ENCODE measurements at regions not wholly inside any gene's neighbourhood (a gene's known extent, or its start where the extent isn't known, plus 50 kb on each side); places are given as distances from the start of the nearest gene placed in this dataset.

- Histone ChIP-seq H2BK5ac (ENCODE audit: insufficient read length, low read length) (no peak overlapping the region), H2AFZ (ENCODE audit: low read length) (no peak overlapping the region), H2BK15ac (ENCODE audit: low read depth, low read length) (no peak overlapping the region), H3K79me2 (ENCODE audit: insufficient read depth, low read length) (no peaks in the 10 kb centered on the region), H3K14ac (ENCODE audit: insufficient read depth, low read length) (no peak overlapping the region), H2BK20ac (ENCODE audit: low read depth, low read length, poor library complexity, severe bottlenecking) (no peak overlapping the region), H3K18ac (ENCODE audit: insufficient read length, low read depth, low read length) (no peak overlapping the region), H3K27me3 (ENCODE audit: insufficient read depth, low read length) (no peaks in the 10 kb centered on the region), H2BK120ac (ENCODE audit: low read depth, low read length, poor library complexity, severe bottlenecking) (no peak overlapping the region), H4K8ac (replicated peaks; ENCODE audit: insufficient read length, low read depth, low read length) (no peak overlapping the region), H3K23me2 (ENCODE audit: insufficient read length, low read depth, low read length, poor library complexity, severe bottlenecking) (no peaks in the 10 kb centered on the region), H3K79me1 (ENCODE audit: insufficient read depth, low read depth, low read length, poor library complexity, severe bottlenecking) (no peaks in the 10 kb centered on the region), H3K4me2 (ENCODE audit: insufficient read depth, insufficient read length, low read length) (no peak overlapping the region), H3K9me3 (ENCODE audit: control insufficient read depth, low read depth, low read length) (no peaks in the 10 kb centered on the region), H3K23ac (ENCODE audit: insufficient read length, low read depth, low read length) (no peak overlapping the region), H3K56ac (ENCODE audit: insufficient read length, low read depth, low read length) (no peak overlapping the region), H3K27ac (ENCODE audit: insufficient read length, low read depth, low read length) (no peak overlapping the region), H4K91ac (ENCODE audit: insufficient read length, low read depth, low read length) (no peak overlapping the region), H4K5ac (ENCODE audit: insufficient read length, low read depth, low read length) (no peak overlapping the region), H2BK12ac (ENCODE audit: insufficient read length, low read depth, low read length) (no peak overlapping the region), H3K4me1 (ENCODE audit: insufficient read depth, low read length) (no peaks in the 10 kb centered on the region), H4K20me1 (ENCODE audit: control insufficient read depth, insufficient read depth, insufficient read length) (peaks cover 3% of the 10 kb centered on the region), H3K4ac (ENCODE audit: low read depth, low read length) (no peak overlapping the region), H3T11ph (ENCODE audit: low read length) (no peak overlapping the region), H3K9ac (ENCODE audit: extremely low read depth, insufficient read length, low read length) (no peak overlapping the region), H2AK5ac (ENCODE audit: insufficient read length, low read length) (no peak overlapping the region)
- Mint-ChIP-seq H3K4me3 (no peak overlapping the region), H3K27me3 (ENCODE audit: low read depth) (peaks cover 7% of the 10 kb centered on the region; the same call in 1 of the 2 replicates), H3K27ac (no peak overlapping the region), H3K4me1 (peaks cover 0 to 8% of the 10 kb centered on the region in 2 experiments), H3K9me3 (no peaks in the 10 kb centered on the region), H3K36me3 (ENCODE audit: insufficient read depth in 1 of 3, low read depth in 3 of 3) (no peaks in the 10 kb centered on the region; a peak in 1 of 7 replicates)
- no peak for TF ChIP-seq CTCF (conservative IDR thresholded peaks at IDR 0.05)
- no peak for DNase-seq
- WGBS (ENCODE audit: extremely low coverage, insufficient read length, low lambda C conversion rate), result no CpG with 5 or more reads among the region's 5 CpGs
These were observed 76.0 kb upstream of the FSTL4 start for GRCh38 chr5:133688391-133688790.
